ENCODE measurements at regions not wholly inside any gene's neighbourhood (a gene's known extent, or its start where the extent isn't known, plus 50 kb on each side); places are given as distances from the start of the nearest gene placed in this dataset.

DNA sequence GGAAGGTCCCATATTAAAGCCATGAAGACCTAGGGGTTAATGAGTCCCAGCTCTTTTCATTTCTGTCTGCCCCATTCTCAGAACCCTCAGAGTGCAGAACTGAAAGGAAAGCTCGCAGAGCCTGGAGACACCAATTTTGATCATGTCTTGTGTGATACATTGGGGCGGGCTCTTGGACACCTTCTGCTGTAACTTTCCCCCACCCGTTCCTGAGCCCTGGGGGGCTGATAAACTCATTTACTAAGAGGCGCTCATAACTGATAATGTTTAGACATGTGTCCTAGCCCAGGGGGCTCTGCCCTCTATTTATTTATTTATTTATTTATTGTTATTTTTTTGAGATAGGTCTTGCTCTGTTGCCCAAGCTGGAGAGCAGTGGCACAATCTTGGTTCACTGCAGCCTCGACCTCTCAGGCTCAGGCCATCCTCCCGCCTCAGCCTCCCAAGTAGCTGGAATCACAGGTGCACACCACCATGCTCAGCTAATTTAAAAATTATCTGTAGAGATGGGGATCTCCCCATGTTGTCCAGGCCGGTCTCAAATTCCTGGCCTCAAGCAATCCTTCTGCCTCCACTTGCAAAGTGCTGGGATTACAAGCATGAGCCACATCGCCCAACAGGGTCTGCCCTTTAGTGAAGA lies 72.4 kb upstream of the HAAO start:
- Histone ChIP-seq H3K4me1 (peaks cover 0 to 11% (median 0%) of the 10 kb centered on the region in 4 donors), H3K4me3 (no peak overlapping the region), H3K36me3 (no peaks in the 10 kb centered on the region), H3K9me3 (peaks cover 6 to 7% of the 10 kb centered on the region in 2 donors), H3K27me3 (no peaks in the 10 kb centered on the region), H3K27ac (no peak overlapping the region)
- in situ Hi-C loops (cut with MboI; ENCODE audit: low pct_ligation_motif_present in 1 of 4, low pct_unique_long_range_greater_than_20kb in 1 of 4, low sequenced_read_pairs in 3 of 4): no loop called here
- intact Hi-C loops (cut with DNase I; ENCODE audit: low total_unique reads): no loop called here
- 84 to 95% methylated on average over 5 to 8 of the region's 8 CpGs for WGBS, 2 donors (ENCODE audit: low coverage in 1 of 2)
- no peak for TF ChIP-seq POLR2AphosphoS5 (IDR thresholded peaks at IDR 0.05)
- TF ChIP-seq, protein P1, sequence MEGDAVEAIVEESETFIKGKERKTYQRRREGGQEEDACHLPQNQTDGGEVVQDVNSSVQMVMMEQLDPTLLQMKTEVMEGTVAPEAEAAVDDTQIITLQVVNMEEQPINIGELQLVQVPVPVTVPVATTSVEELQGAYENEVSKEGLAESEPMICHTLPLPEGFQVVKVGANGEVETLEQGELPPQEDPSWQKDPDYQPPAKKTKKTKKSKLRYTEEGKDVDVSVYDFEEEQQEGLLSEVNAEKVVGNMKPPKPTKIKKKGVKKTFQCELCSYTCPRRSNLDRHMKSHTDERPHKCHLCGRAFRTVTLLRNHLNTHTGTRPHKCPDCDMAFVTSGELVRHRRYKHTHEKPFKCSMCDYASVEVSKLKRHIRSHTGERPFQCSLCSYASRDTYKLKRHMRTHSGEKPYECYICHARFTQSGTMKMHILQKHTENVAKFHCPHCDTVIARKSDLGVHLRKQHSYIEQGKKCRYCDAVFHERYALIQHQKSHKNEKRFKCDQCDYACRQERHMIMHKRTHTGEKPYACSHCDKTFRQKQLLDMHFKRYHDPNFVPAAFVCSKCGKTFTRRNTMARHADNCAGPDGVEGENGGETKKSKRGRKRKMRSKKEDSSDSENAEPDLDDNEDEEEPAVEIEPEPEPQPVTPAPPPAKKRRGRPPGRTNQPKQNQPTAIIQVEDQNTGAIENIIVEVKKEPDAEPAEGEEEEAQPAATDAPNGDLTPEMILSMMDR (IDR thresholded peaks at IDR 0.05): no peak
- TF ChIP-seq EP300 (IDR thresholded peaks at IDR 0.05; ENCODE audit: low read depth): no peak
- TF ChIP-seq POLR2A (IDR thresholded peaks at IDR 0.05): no peak
- DNase-seq: no peak

- H3K4me3 ChIP-seq: no peak overlapping the region
- TF ChIP-seq, protein P1 (IDR thresholded peaks at IDR 0.05): no peak
- TF ChIP-seq POLR2AphosphoS5 (IDR thresholded peaks at IDR 0.05) (no peak), POLR2A (IDR thresholded peaks at IDR 0.05) (no peak), EP300 (IDR thresholded peaks at IDR 0.05; ENCODE audit: low read depth) (no peak)
- no peak for DNase-seq
- no peaks in the 10 kb centered on the region for H3K27me3 ChIP-seq
- peaks cover 0 to 11% (median 0%) of the 10 kb centered on the region in 4 donors for H3K4me1 ChIP-seq
- intact Hi-C loops (cut with DNase I; ENCODE audit: low total_unique reads): no loop called here
- in situ Hi-C loops (cut with MboI; ENCODE audit: low pct_ligation_motif_present in 1 of 4, low pct_unique_long_range_greater_than_20kb in 1 of 4, low sequenced_read_pairs in 3 of 4): no loop called here
- peaks cover 6 to 7% of the 10 kb centered on the region in 2 donors for H3K9me3 ChIP-seq
- no peak overlapping the region for H3K27ac ChIP-seq
- H3K36me3 ChIP-seq: no peaks in the 10 kb centered on the region
- WGBS, 2 donors (ENCODE audit: low coverage in 1 of 2): 71 to 100% methylated on average over 1 to 6 of the region's 6 CpGs
Observed at GRCh38 chr2:42864222-42864621, 71.8 kb upstream of the HAAO start.

- intact Hi-C loops (cut with DNase I; ENCODE audit: low total_unique reads): no loop called here
- H3K4me3 ChIP-seq: no peak overlapping the region
- no peak overlapping the region for H3K27ac ChIP-seq
- H3K27me3 ChIP-seq: no peaks in the 10 kb centered on the region
- in situ Hi-C loops (cut with MboI; ENCODE audit: low pct_ligation_motif_present in 1 of 4, low pct_unique_long_range_greater_than_20kb in 1 of 4, low sequenced_read_pairs in 3 of 4): no loop called here
- DNase-seq: no peak
- WGBS, 2 donors (ENCODE audit: low coverage in 1 of 2): 87 to 90% methylated on average over 6 to 10 of the region's 10 CpGs
- TF ChIP-seq POLR2A (IDR thresholded peaks at IDR 0.05) (no peak), EP300 (IDR thresholded peaks at IDR 0.05; ENCODE audit: low read depth) (no peak), POLR2AphosphoS5 (IDR thresholded peaks at IDR 0.05) (no peak)
- TF ChIP-seq, protein P1 (IDR thresholded peaks at IDR 0.05): no peak
- no peaks in the 10 kb centered on the region for H3K36me3 ChIP-seq
- H3K4me1 ChIP-seq: peaks cover 0 to 11% (median 0%) of the 10 kb centered on the region in 4 donors
- H3K9me3 ChIP-seq: peaks cover 2 to 4% of the 10 kb centered on the region in 2 donors
Observed at GRCh38 chr2:42863751-42864150, 71.4 kb upstream of the HAAO start.

GRCh38 chr2:42863320-42863719 lies 70.9 kb upstream of the HAAO start:
- intact Hi-C loops (cut with DNase I; ENCODE audit: low total_unique reads) (no loop called here), in situ Hi-C loops (cut with MboI; ENCODE audit: low pct_ligation_motif_present in 1 of 4, low pct_unique_long_range_greater_than_20kb in 1 of 4, low sequenced_read_pairs in 3 of 4) (no loop called here)
- TF ChIP-seq POLR2A (IDR thresholded peaks at IDR 0.05): no peak
- TF ChIP-seq, protein P1 (IDR thresholded peaks at IDR 0.05): no peak
- TF ChIP-seq POLR2AphosphoS5 (IDR thresholded peaks at IDR 0.05): no peak
- TF ChIP-seq EP300 (IDR thresholded peaks at IDR 0.05; ENCODE audit: low read depth): no peak
- Histone ChIP-seq H3K27ac (no peak overlapping the region), H3K9me3 (peaks cover 0 to under 1% of the 10 kb centered on the region in 2 donors), H3K4me3 (no peak overlapping the region), H3K36me3 (no peaks in the 10 kb centered on the region), H3K27me3 (no peaks in the 10 kb centered on the region), H3K4me1 (peaks cover 0 to 11% (median 0%) of the 10 kb centered on the region in 4 donors)
- WGBS, 2 donors (ENCODE audit: low coverage in 1 of 2): 89% methylated on average over 10 of the region's 10 CpGs; no CpG with 5 or more reads in 1 of the 2 donors
- DNase-seq: no peak

All from transverse colon (tissue), 4 donors.